Stimulated activated CD8-positive, alpha-beta memory T cell treated with anti-CD3 and anti-CD28 coated beads, Interleukin-4, amount 100 ng/mL, for 48 hours (primary cell): ENCODE measurements at regions not wholly inside any gene's neighbourhood (a gene's known extent, or its start where the extent isn't known, plus 50 kb on each side); places are given as distances from the start of the nearest gene placed in this dataset.
"Not testable (repeated sequence)": the region's sequence is repeated elsewhere in the genome, so short reads cannot be mapped to it uniquely, and the experiment has no call there.

Source experiments
- DNase-seq: peaks from one replicate; pipeline ENCODE4 v3.0.0-alpha.2; 2020

GRCh38 chr10:28186887-28187578 lies 115.8 kb downstream of the MPP7 start:
- DNase-seq = no peak

GRCh38 chr10:28186461-28186860 lies 116.4 kb downstream of the MPP7 start:
- no peak for DNase-seq

GRCh38 chr10:28184810-28185209 lies 118.1 kb downstream of the MPP7 start:
- no peak for DNase-seq

GRCh38 chr10:28181478-28182096 lies 121.3 kb downstream of the MPP7 start:
- DNase-seq = no peak

- no peak for DNase-seq
These were observed 122.2 kb downstream of the MPP7 start for GRCh38 chr10:28180654-28181053.

- no peak for DNase-seq
These were observed 123.1 kb downstream of the MPP7 start for GRCh38 chr10:28179743-28180099.

GRCh38 chr10:28179006-28179742 lies 123.7 kb downstream of the MPP7 start:
- no peak for DNase-seq

GRCh38 chr10:28177944-28178637 lies 124.8 kb downstream of the MPP7 start:
- no peak for DNase-seq

- not testable (repeated sequence) for DNase-seq
These were observed 126.4 kb downstream of the MPP7 start for GRCh38 chr10:28176498-28176897.

GRCh38 chr10:28172223-28172610 lies 130.6 kb downstream of the MPP7 start:
- DNase-seq = no peak

GRCh38 chr10:28171468-28172222 lies 131.2 kb downstream of the MPP7 start:
- no peak for DNase-seq

GRCh38 chr10:28169525-28169924 lies 133.3 kb downstream of the MPP7 start:
- no peak for DNase-seq

GRCh38 chr10:28160866-28161405 lies 141.9 kb downstream of the MPP7 start:
- DNase-seq = no peak

- DNase-seq = no peak
These were observed 145.5 kb downstream of the MPP7 start for GRCh38 chr10:28157379-28157778.

GRCh38 chr10:28155726-28156125 lies 147.1 kb downstream of the MPP7 start:
- DNase-seq = no peak

GRCh38 chr10:28151636-28152035 lies 151.2 kb downstream of the MPP7 start:
- DNase-seq = no peak

- no peak for DNase-seq
These were observed 150.9 kb upstream of the ODAD2 start for GRCh38 chr10:28149746-28150145.

GRCh38 chr10:28147706-28148105 lies 148.8 kb upstream of the ODAD2 start:
- DNase-seq = no peak

- DNase-seq = no peak
These were observed 140.3 kb upstream of the ODAD2 start for GRCh38 chr10:28139138-28139537.

GRCh38 chr10:28137907-28138880 lies 139.3 kb upstream of the ODAD2 start:
- no peak for DNase-seq

GRCh38 chr10:28135258-28135657 lies 136.4 kb upstream of the ODAD2 start:
- DNase-seq = no peak
